ENCODE measurements at regions not wholly inside any gene's neighbourhood (a gene's known extent, or its start where the extent isn't known, plus 50 kb on each side); places are given as distances from the start of the nearest gene placed in this dataset.
A peak's percentile ranks its signal among the peaks of the same experiment; 100 is the strongest.

- TF ChIP-seq, protein P1, sequence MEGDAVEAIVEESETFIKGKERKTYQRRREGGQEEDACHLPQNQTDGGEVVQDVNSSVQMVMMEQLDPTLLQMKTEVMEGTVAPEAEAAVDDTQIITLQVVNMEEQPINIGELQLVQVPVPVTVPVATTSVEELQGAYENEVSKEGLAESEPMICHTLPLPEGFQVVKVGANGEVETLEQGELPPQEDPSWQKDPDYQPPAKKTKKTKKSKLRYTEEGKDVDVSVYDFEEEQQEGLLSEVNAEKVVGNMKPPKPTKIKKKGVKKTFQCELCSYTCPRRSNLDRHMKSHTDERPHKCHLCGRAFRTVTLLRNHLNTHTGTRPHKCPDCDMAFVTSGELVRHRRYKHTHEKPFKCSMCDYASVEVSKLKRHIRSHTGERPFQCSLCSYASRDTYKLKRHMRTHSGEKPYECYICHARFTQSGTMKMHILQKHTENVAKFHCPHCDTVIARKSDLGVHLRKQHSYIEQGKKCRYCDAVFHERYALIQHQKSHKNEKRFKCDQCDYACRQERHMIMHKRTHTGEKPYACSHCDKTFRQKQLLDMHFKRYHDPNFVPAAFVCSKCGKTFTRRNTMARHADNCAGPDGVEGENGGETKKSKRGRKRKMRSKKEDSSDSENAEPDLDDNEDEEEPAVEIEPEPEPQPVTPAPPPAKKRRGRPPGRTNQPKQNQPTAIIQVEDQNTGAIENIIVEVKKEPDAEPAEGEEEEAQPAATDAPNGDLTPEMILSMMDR (conservative IDR thresholded peaks at IDR 0.05; ENCODE audit: low read depth, low read length): no peak
- H3K4me3 ChIP-seq (ENCODE audit: low read depth, low read length): no peak overlapping the region
- no peak for DNase-seq (ENCODE audit: low read depth)
These were observed 133.1 kb downstream of the KDR start for GRCh38 chr4:54992266-54992665.

DNA sequence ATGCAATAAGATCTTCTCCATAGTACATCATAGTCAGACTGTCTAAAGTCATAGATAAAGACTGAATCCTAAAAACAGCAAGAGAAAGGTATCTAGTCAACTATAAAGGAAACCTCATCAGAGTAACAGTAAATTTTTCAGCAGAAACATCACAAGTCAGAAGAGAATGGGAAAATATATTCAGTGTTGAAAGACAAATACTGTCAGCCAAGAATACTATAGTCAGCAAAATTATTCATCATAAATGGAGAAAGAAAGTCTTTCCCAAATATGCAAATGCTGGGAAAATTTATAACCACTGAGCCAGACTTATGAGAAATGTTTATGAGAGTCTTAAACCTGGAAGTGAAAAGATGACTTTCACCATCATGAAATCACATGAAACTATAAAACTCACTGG is 136.7 kb downstream of the KDR start:
- DNase-seq (ENCODE audit: low read depth): no peak
- TF ChIP-seq, protein P1 (conservative IDR thresholded peaks at IDR 0.05; ENCODE audit: low read depth, low read length): no peak

DNA sequence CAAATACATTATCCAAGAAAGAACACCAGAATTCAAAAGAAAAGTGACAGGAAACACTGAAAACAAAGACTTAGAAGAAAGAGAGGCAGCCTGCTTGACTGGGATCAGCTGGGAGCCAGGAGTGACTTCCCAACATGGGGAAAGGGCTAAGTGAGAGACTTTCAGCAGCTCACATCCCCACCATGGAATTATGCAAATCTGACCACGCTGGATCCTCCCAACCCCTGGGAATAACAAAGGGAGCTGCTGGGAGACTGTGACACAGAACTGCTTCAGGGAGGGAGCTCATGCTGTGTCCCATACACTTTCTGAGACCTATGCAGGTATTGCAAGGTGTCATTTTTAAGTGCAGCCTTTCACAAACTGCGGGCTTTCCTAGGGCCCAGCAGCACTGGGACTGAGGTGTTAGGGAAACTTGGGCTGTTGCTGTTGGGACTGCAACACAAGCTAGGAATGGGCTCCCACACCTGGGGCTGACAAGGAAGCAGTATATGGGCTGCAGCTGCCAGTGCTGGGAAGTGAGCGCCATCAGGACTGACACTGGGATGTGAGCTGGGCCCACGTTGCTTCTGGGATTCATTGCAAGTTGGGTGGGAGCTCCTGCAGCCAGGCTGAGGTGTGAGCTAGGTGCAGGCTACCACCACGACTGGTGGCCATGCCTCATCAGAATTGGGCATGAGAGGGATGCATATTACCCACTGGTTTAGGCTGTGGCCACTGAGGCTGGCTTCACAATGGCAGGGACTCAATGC is 139.1 kb downstream of the KDR start:
- no peak overlapping the region for H3K4me3 ChIP-seq (ENCODE audit: low read depth, low read length)
- no peak for DNase-seq (ENCODE audit: low read depth)
- TF ChIP-seq, protein P1 (conservative IDR thresholded peaks at IDR 0.05; ENCODE audit: low read depth, low read length): no peak

More for the DNA sequence above, 136.7 kb downstream of the KDR start:
- H3K4me3 ChIP-seq (ENCODE audit: low read depth, low read length): no peak overlapping the region

DNA sequence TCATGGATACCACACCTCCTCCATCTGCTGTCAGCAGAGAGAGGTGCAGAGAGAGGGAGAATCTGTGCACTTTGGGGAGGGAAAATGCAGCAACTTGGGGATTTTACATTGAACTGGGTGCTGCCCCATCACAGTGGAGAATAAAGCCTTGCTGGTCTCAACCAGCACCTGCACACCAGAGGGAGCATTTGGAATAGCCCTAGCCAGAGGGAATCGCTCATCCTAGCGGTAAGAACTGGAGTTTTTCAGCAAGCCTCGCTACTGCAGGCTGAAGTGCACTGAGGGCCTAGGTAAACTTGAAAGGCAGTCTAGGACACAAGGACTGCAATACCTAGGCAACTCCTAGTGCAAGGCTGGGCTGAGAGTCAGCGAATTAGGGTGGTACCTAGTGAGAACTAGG is 148.7 kb downstream of the KDR start:
- DNase-seq (ENCODE audit: low read depth): no peak
- H3K4me3 ChIP-seq (ENCODE audit: low read depth, low read length): no peak overlapping the region
- TF ChIP-seq, protein P1 (conservative IDR thresholded peaks at IDR 0.05; ENCODE audit: low read depth, low read length): no peak

DNA sequence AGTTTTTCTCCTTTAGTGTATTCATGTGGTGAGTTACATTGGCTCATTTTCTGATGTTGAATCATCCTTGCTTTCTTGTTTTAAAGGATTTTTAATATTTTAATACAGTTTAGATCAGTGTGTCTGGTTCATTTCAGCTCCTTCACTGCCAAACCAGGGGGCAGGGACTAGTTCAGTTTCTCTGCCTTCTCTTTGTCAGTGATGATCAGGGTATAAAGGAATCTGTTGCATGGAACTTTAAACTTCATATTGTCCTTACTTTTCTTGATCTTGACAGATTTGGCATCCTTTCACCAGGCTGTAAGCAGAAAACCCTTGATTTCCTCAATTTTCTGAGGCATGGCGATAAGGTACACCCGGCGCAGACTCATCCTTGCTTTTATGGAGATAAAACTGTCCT is 149.4 kb downstream of the KDR start:
- no peak overlapping the region for H3K4me3 ChIP-seq (ENCODE audit: low read depth, low read length)
- no peak for DNase-seq (ENCODE audit: low read depth)
- TF ChIP-seq, protein P1 (conservative IDR thresholded peaks at IDR 0.05; ENCODE audit: low read depth, low read length): no peak

- DNase-seq (ENCODE audit: low read depth): no peak
- H3K4me3 ChIP-seq (ENCODE audit: low read depth, low read length): no peak overlapping the region
- TF ChIP-seq, protein P1 (conservative IDR thresholded peaks at IDR 0.05; ENCODE audit: low read depth, low read length): no peak
These were observed 151.6 kb downstream of the KDR start for GRCh38 chr4:54973784-54974183.

- TF ChIP-seq, protein P1 (conservative IDR thresholded peaks at IDR 0.05; ENCODE audit: low read depth, low read length): peak; percentile 78
- H3K4me3 ChIP-seq (ENCODE audit: low read depth, low read length): no peak overlapping the region
- peak; percentile 23 for DNase-seq (ENCODE audit: low read depth)
These were observed 153.9 kb downstream of the KDR start for GRCh38 chr4:54971474-54971950.
